Liver (tissue), 3 donors: ENCODE measurements at regions not wholly inside any gene's neighbourhood (a gene's known extent, or its start where the extent isn't known, plus 50 kb on each side); places are given as distances from the start of the nearest gene placed in this dataset.

Experiments used
- EGR1 ChIP-seq, 2 donors: IDR thresholded peaks; 2 replicates each; pipeline ENCODE4 v1.6.1; 2016 to 2018; ENCODE audit warnings: antibody characterized with exemption in 2 of 2, low read depth in 2 of 2
- FOXA2 ChIP-seq: IDR thresholded peaks from 2 replicates; pipeline ENCODE4 v1.6.1; 2016; ENCODE audit warnings: antibody characterized with exemption
- TF ChIP-seq, protein P1 (sequence below): fragments of 150-350 bp; IDR thresholded peaks from 2 replicates; pipeline ENCODE4 v1.5.1; 2017; ENCODE audit warnings: improper control_type of control experiment, low read depth, low read length; ENCODE audit not compliant: missing input control
- donor health status: healthy.
- donor health status: healthy.

DNA sequence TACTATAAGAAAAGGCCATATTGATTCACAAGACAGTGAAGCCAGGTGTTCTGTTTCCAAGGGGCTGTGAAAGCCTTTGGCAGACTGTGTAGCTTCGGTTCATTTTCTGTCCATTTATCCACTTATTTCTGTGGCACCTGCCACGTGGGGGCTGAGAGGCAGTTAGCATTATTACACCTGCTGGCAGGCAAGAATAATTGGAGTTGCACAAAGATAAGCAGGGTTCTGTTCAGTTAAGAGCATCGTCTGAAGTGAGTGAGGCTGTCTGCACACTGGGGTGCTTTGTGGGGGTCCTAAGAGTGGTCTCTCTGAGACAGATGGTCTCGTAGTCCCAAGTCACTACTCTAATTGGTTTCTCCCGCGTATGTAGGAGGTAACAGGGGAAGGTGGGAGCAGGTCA is 60.6 kb upstream of the CCN6 start:
- TF ChIP-seq EGR1 (IDR thresholded peaks at IDR 0.05; ENCODE audit: low read depth in 2 of 2): no peak
- TF ChIP-seq, protein P1, sequence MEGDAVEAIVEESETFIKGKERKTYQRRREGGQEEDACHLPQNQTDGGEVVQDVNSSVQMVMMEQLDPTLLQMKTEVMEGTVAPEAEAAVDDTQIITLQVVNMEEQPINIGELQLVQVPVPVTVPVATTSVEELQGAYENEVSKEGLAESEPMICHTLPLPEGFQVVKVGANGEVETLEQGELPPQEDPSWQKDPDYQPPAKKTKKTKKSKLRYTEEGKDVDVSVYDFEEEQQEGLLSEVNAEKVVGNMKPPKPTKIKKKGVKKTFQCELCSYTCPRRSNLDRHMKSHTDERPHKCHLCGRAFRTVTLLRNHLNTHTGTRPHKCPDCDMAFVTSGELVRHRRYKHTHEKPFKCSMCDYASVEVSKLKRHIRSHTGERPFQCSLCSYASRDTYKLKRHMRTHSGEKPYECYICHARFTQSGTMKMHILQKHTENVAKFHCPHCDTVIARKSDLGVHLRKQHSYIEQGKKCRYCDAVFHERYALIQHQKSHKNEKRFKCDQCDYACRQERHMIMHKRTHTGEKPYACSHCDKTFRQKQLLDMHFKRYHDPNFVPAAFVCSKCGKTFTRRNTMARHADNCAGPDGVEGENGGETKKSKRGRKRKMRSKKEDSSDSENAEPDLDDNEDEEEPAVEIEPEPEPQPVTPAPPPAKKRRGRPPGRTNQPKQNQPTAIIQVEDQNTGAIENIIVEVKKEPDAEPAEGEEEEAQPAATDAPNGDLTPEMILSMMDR: no peak
- no peak for TF ChIP-seq FOXA2
